Naive thymus-derived CD4-positive, alpha-beta T cell (primary cell): ENCODE measurements at regions not wholly inside any gene's neighbourhood (a gene's known extent, or its start where the extent isn't known, plus 50 kb on each side); places are given as distances from the start of the nearest gene placed in this dataset.

Experiments used
- ATAC-seq: fragments of 150-1000 bp; cut with Tn5 transposase; 2 replicates; pipeline ENCODE4 v1.10.0; 2021; ENCODE audit warnings: mild to moderate bottlenecking, moderate library complexity
- CTCF ChIA-PET: fragments of 350-600 bp; sonication (Branson Sonifier 250); formaldehyde crosslinking; loops from one replicate; lab custom pipeline; 2021; ENCODE audit warnings: antibody characterized with exemption; lab: Charles Lee
- POLR2A ChIA-PET: fragments of 350-600 bp; sonication (Branson Sonifier 250); formaldehyde crosslinking; loops from one replicate; lab custom pipeline; 2021; ENCODE audit warnings: antibody characterized with exemption, inconsistent platforms; lab: Charles Lee
- DNase-seq, 9 donors: peaks; one replicate each; pipeline versions ENCODE4 v3.0.0 to v3.0.0-alpha.2; 2020 to 2022; ENCODE audit warnings: mixed read lengths in 1 of 9
- H3K27ac ChIP-seq: one replicate; pipeline ENCODE4 v1.7.0; 2013; ENCODE audit warnings: mild to moderate bottlenecking, low read depth, low read length, moderate library complexity
- H3K27me3 ChIP-seq, 2 donors: one replicate each; pipeline ENCODE4 v1.7.0; 2013; ENCODE audit warnings: low read length in 2 of 2, mild to moderate bottlenecking in 2 of 2, moderate library complexity in 2 of 2; ENCODE audit not compliant: control insufficient read depth in 2 of 2, insufficient read depth in 2 of 2
- H3K36me3 ChIP-seq, 3 experiments: 1 replicate in 2 of 3; 2 replicates in 1 of 3; pipeline ENCODE4 v1.7.0; 2013; ENCODE audit warnings: low read length in 3 of 3, mild to moderate bottlenecking in 3 of 3, moderate library complexity in 1 of 3; ENCODE audit not compliant: insufficient read depth in 3 of 3, control insufficient read depth in 2 of 3
- H3K4me1 ChIP-seq, 2 donors: one replicate each; pipeline ENCODE4 v1.7.0; 2013; ENCODE audit warnings: low read length in 2 of 2, mild to moderate bottlenecking in 2 of 2, moderate library complexity in 1 of 2; ENCODE audit not compliant: control insufficient read depth in 2 of 2, insufficient read depth in 2 of 2
- H3K4me3 ChIP-seq: 2 replicates; pipeline ENCODE4 v1.7.0; 2013; ENCODE audit warnings: mild to moderate bottlenecking, low read length
- H3K9me3 ChIP-seq, 3 experiments: 1 replicate in 2 of 3; 2 replicates in 1 of 3; pipeline ENCODE4 v1.7.0; 2013; ENCODE audit warnings: low read length in 3 of 3; ENCODE audit not compliant: control insufficient read depth in 2 of 3
- H3K27ac Mint-ChIP-seq, 9 donors: one replicate each; pipeline ENCODE4 v1.8.0; 2020 to 2022; ENCODE audit warnings: mixed read lengths in 9 of 9, mild to moderate bottlenecking in 8 of 9, moderate library complexity in 5 of 9, inconsistent platforms in 2 of 9
- H3K27me3 Mint-ChIP-seq, 5 donors: one replicate each; pipeline ENCODE4 v1.8.0; 2021 to 2022; ENCODE audit warnings: mixed read lengths in 5 of 5, mild to moderate bottlenecking in 1 of 5
- H3K36me3 Mint-ChIP-seq, 5 donors: one replicate each; pipeline ENCODE4 v1.8.0; 2020 to 2022; ENCODE audit warnings: mixed read lengths in 5 of 5, mild to moderate bottlenecking in 3 of 5, inconsistent platforms in 1 of 5
- H3K4me1 Mint-ChIP-seq, 7 donors: one replicate each; pipeline ENCODE4 v1.8.0; 2020 to 2022; ENCODE audit warnings: mixed read lengths in 7 of 7, mild to moderate bottlenecking in 3 of 7, inconsistent platforms in 1 of 7
- H3K4me3 Mint-ChIP-seq, 10 donors: one replicate each; pipeline ENCODE4 v1.8.0; 2020 to 2022; ENCODE audit warnings: mild to moderate bottlenecking in 10 of 10, mixed read lengths in 10 of 10, moderate library complexity in 6 of 10, inconsistent platforms in 2 of 10
- H3K9me3 Mint-ChIP-seq, 11 donors: one replicate each; pipeline ENCODE4 v1.8.0; 2020 to 2022; ENCODE audit warnings: mixed read lengths in 11 of 11, mild to moderate bottlenecking in 4 of 11, inconsistent platforms in 1 of 11, moderate library complexity in 1 of 11
- intact Hi-C, 2 donors: fragments of 100-400 bp; cut with micrococcal nuclease; formaldehyde crosslinking; loops; one replicate each; pipeline ENCODE4 v1.15.1; 2023

GRCh38 chr9:135344523-135344901, 135.1 kb upstream of the PPP1R26 start:
- Histone ChIP-seq H3K4me3 (no peak overlapping the region), H3K4me1 (no peaks in the 10 kb centered on the region), H3K9me3 (no peaks in the 10 kb centered on the region), H3K27ac (no peak overlapping the region), H3K36me3 (no peaks in the 10 kb centered on the region), H3K27me3 (no peaks in the 10 kb centered on the region)
- Mint-ChIP-seq H3K4me3 (no peak overlapping the region), H3K9me3 (no peaks in the 10 kb centered on the region), H3K27me3 (peaks cover 0 to 32% (median 8%) of the 10 kb centered on the region in 5 donors), H3K36me3 (no peaks in the 10 kb centered on the region), H3K27ac (no peak overlapping the region), H3K4me1 (peaks cover 0 to 1% (median 0%) of the 10 kb centered on the region in 7 donors)
- DNase-seq: no peak
- ATAC-seq: no peak
- intact Hi-C loops: loop anchor here (5.0 to 10.0 kb wide), 2 partner anchors 257 to 650 kb away; partner anchors contain the start of gene OLFM1 (in 1 of the 2)
- ChIA-PET CTCF (no interaction called here), POLR2A (no interaction called here)

DNA sequence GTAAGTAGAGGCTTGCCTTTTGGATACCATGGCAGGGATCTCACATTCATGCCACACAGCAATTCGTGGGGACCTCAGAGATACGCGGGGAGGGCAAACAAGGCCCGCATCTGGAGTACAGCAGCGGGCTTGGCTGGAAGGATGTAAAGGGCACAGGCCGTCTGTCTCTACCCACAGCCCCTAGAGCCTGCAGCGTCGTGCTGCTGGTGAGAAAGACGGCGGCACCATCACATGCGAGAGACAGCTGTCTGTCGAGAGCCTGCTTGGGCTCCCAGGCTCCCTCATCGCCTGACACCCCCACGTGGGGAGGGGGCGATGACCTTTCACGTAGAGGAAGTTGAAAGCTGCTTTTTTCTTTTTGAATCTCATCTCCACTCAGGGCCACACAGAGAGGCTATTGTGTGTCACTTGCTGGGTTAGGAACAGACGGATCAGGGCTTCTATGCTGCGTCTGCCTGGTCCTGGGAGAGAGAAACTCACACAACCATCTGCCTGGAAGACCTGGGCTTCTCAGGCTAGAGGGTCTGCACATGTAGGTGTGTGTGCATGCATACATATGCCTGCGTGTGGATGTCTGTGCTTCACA, 134.6 kb upstream of the PPP1R26 start:
- Histone ChIP-seq H3K36me3 (no peaks in the 10 kb centered on the region), H3K27me3 (no peaks in the 10 kb centered on the region), H3K27ac (no peak overlapping the region), H3K9me3 (no peaks in the 10 kb centered on the region), H3K4me3 (no peak overlapping the region), H3K4me1 (no peaks in the 10 kb centered on the region)
- intact Hi-C loops: loop anchor here (5.0 to 10.0 kb wide), 2 partner anchors 258 to 650 kb away; partner anchors contain the start of gene OLFM1 (in 1 of the 2)
- POLR2A ChIA-PET: no interaction called here
- CTCF ChIA-PET: no interaction called here
- no peaks in the 10 kb centered on the region for H3K9me3 Mint-ChIP-seq
- ATAC-seq: no peak
- peaks cover 0 to 35% (median 6%) of the 10 kb centered on the region in 5 donors for H3K27me3 Mint-ChIP-seq
- peaks cover 0 to 1% (median 0%) of the 10 kb centered on the region in 7 donors for H3K4me1 Mint-ChIP-seq
- H3K27ac Mint-ChIP-seq: no peak overlapping the region
- no peak overlapping the region for H3K4me3 Mint-ChIP-seq
- no peak for DNase-seq
- H3K36me3 Mint-ChIP-seq: no peaks in the 10 kb centered on the region

- no peaks in the 10 kb centered on the region for H3K27me3 ChIP-seq
- POLR2A ChIA-PET: no interaction called here
- Mint-ChIP-seq H3K36me3 (no peaks in the 10 kb centered on the region), H3K4me1 (peaks cover 0 to 1% (median 0%) of the 10 kb centered on the region in 7 donors), H3K4me3 (no peak overlapping the region), H3K27me3 (peaks cover 0 to 35% (median 0%) of the 10 kb centered on the region in 5 donors), H3K9me3 (peaks cover 0 to 2% (median 0%) of the 10 kb centered on the region in 11 donors), H3K27ac (no peak overlapping the region)
- no peak for DNase-seq
- H3K27ac ChIP-seq: no peak overlapping the region
- H3K4me1 ChIP-seq: no peaks in the 10 kb centered on the region
- H3K36me3 ChIP-seq: no peaks in the 10 kb centered on the region
- CTCF ChIA-PET: no interaction called here
- no peak overlapping the region for H3K4me3 ChIP-seq
- intact Hi-C loops: loop anchor here in 1 of 2 donors (10.0 kb wide), 1 partner anchor 651 kb away; no protein-coding TSS in a partner anchor
- no peaks in the 10 kb centered on the region for H3K9me3 ChIP-seq
- no peak for ATAC-seq
Observed at GRCh38 chr9:135345775-135346433, 133.7 kb upstream of the PPP1R26 start.

DNA sequence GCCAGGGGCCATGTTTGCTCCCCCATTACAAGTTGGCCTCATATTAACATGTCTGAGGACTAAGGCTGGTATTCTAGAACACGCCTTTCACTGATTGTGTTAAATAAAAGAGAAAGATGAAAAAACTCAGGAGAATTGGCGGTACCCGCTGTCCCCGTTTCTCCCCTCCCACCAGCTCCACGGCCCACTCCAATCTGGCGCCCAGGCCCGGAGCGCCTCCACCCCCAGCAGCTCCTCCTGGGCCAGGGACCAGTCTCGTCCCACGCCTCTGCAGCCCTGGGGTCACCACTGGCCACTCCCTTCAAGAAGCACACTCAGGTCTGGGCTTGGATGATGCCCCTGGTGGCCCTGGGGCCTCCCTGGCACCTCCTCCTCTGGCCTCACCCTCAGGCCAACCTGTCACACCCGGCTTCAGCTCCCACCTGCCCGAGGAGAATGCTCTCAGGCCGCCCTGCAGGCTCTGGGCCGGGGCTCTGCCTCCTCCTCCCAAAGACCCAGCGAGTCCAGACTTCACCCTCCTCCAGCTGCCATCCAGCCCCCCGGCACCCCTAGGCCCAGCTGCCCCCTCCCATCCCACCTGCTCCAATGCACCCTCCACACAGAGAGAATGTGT, 133.0 kb upstream of the PPP1R26 start:
- Histone ChIP-seq H3K4me3 (no peak overlapping the region), H3K27me3 (no peaks in the 10 kb centered on the region), H3K9me3 (no peaks in the 10 kb centered on the region), H3K36me3 (no peaks in the 10 kb centered on the region), H3K4me1 (no peaks in the 10 kb centered on the region), H3K27ac (no peak overlapping the region)
- Mint-ChIP-seq H3K9me3 (peaks cover 0 to 2% (median 0%) of the 10 kb centered on the region in 11 donors), H3K4me3 (no peak overlapping the region), H3K36me3 (no peaks in the 10 kb centered on the region), H3K27ac (no peak overlapping the region), H3K4me1 (peaks cover 0 to 1% (median 0%) of the 10 kb centered on the region in 7 donors), H3K27me3 (peaks cover 0 to 35% (median 0%) of the 10 kb centered on the region in 5 donors)
- ATAC-seq (no peak), DNase-seq (no peak)
- ChIA-PET POLR2A (no interaction called here), CTCF (no interaction called here)
- intact Hi-C loops: loop anchor here in 1 of 2 donors (10.0 kb wide), 1 partner anchor 652 kb away; no protein-coding TSS in a partner anchor

DNA sequence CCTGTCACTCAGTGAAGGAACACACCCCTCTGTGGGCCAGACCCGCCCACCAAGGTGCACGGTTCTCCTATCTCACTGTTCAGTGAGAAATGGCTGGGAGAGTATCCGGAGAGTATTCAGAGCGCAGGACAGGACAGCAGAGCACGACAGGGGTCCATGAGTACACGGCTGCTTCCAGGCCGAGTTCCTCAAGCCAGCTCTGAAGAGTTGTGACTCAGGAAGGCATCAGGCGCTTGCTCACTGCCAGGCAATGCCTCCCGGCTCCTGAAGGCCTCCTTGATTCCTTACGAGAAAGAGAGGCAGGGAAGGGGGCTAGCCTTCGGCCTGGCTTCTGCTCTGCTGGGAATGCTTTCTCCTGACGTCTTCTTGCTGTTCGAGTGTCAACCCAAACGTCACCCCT, 132.1 kb upstream of the PPP1R26 start:
- H3K36me3 Mint-ChIP-seq: no peaks in the 10 kb centered on the region
- DNase-seq (no peak), ATAC-seq (no peak)
- H3K27me3 Mint-ChIP-seq: peaks cover 0 to 31% (median 0%) of the 10 kb centered on the region in 5 donors
- Histone ChIP-seq H3K36me3 (no peaks in the 10 kb centered on the region), H3K27ac (no peak overlapping the region), H3K27me3 (no peaks in the 10 kb centered on the region), H3K9me3 (no peaks in the 10 kb centered on the region), H3K4me3 (no peak overlapping the region), H3K4me1 (no peaks in the 10 kb centered on the region)
- no peak overlapping the region for H3K27ac Mint-ChIP-seq
- intact Hi-C loops: loop anchor here in 1 of 2 donors (10.0 kb wide), 1 partner anchor 653 kb away; no protein-coding TSS in a partner anchor
- H3K9me3 Mint-ChIP-seq: peaks cover 0 to 2% (median 0%) of the 10 kb centered on the region in 11 donors
- CTCF ChIA-PET: no interaction called here
- POLR2A ChIA-PET: no interaction called here
- no peak overlapping the region for H3K4me3 Mint-ChIP-seq
- peaks cover 0 to 1% (median 0%) of the 10 kb centered on the region in 7 donors for H3K4me1 Mint-ChIP-seq

DNA sequence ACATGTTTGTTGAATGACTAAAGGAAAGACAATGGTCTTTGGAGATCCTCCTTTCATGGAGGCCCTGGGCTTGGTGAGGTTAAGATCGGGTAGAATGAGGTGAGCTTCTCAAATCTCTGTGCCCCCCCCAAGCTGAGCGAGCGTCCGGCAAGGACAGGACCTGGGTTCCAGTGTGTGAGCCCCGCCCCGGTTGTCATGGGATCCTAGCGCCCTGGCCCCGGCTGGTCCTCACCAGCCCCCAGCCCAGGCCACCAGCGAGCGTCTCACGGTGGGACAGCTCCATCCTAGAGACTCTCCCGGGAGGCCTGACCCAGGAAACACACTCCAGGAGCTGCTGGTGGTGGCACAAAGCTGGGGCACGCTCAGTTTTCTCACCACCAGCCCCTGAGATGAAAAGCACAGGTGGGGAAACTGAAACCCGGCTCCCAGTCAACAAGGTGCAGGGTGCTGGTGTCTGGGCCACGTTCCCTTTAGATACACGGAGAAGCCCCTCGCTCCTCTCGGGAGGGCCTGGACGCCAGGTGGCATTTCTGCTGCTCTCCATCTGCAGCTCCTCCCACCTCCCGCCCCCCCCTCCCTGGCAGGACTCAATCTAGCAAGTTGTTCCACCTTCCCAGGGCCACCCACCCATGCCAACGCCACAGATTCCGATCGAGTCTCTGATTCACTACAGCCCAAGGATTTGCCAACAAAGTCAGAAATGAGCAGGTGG, 131.3 kb upstream of the PPP1R26 start:
- no peaks in the 10 kb centered on the region for H3K36me3 Mint-ChIP-seq
- ChIA-PET POLR2A (no interaction called here), CTCF (interaction anchor here (0.6 kb wide), 1 partner anchor 373 kb away, joined by 3 read pairs; no protein-coding TSS in a partner anchor)
- no peaks in the 10 kb centered on the region for H3K4me1 ChIP-seq
- intact Hi-C loops: loop anchor here in 1 of 2 donors (10.0 kb wide), 1 partner anchor 653 kb away; no protein-coding TSS in a partner anchor
- DNase-seq: no peak
- H3K4me1 Mint-ChIP-seq: peaks cover 0 to 1% (median 0%) of the 10 kb centered on the region in 7 donors
- H3K27ac ChIP-seq: no peak overlapping the region
- peaks cover 0 to 2% (median 0%) of the 10 kb centered on the region in 11 donors for H3K9me3 Mint-ChIP-seq
- H3K27me3 Mint-ChIP-seq: peaks cover 0 to 31% (median 0%) of the 10 kb centered on the region in 5 donors
- H3K27me3 ChIP-seq: no peaks in the 10 kb centered on the region
- H3K9me3 ChIP-seq: no peaks in the 10 kb centered on the region
- H3K4me3 Mint-ChIP-seq: no peak overlapping the region
- no peak overlapping the region for H3K27ac Mint-ChIP-seq
- no peaks in the 10 kb centered on the region for H3K36me3 ChIP-seq
- no peak overlapping the region for H3K4me3 ChIP-seq
- ATAC-seq: no peak
